Islet precursor cell (in vitro differentiated cells): ENCODE measurements at regions not wholly inside any gene's neighbourhood (a gene's known extent, or its start where the extent isn't known, plus 50 kb on each side); places are given as distances from the start of the nearest gene placed in this dataset.
"Not testable (repeated sequence)": the region's sequence is repeated elsewhere in the genome, so short reads cannot be mapped to it uniquely, and the experiment has no call there.

Source experiments
- DNase-seq: peaks from one replicate; pipeline ENCODE4 v3.0.0-alpha.2; 2018

GRCh38 chr3:103513003-103513402 lies 1078.2 kb downstream of the ZPLD1 start:
- DNase-seq: no peak

- peak; percentile 65 for DNase-seq
These were observed 1080.3 kb downstream of the ZPLD1 start for GRCh38 chr3:103515116-103515515.

- peak; percentile 49 for DNase-seq
These were observed 1082.1 kb downstream of the ZPLD1 start for GRCh38 chr3:103516950-103517349.

- not testable (repeated sequence) for DNase-seq
These were observed 1096.5 kb downstream of the ZPLD1 start for GRCh38 chr3:103531327-103531726.

- DNase-seq: no peak
These were observed 1098.2 kb downstream of the ZPLD1 start for GRCh38 chr3:103532986-103533385.

GRCh38 chr3:103554451-103554850 lies 1119.6 kb downstream of the ZPLD1 start:
- DNase-seq: no peak

GRCh38 chr3:103564116-103564515 lies 1129.3 kb downstream of the ZPLD1 start:
- not testable (repeated sequence) for DNase-seq

GRCh38 chr3:103585809-103586208 lies 1151.0 kb downstream of the ZPLD1 start:
- DNase-seq: no peak

GRCh38 chr3:103589770-103590169 lies 1155.0 kb downstream of the ZPLD1 start:
- DNase-seq: no peak

- DNase-seq: no peak
These were observed 1166.0 kb downstream of the ZPLD1 start for GRCh38 chr3:103600844-103601243.

GRCh38 chr3:103601666-103602065 lies 1166.9 kb downstream of the ZPLD1 start:
- DNase-seq: no peak

GRCh38 chr3:103609472-103609871 lies 1174.7 kb downstream of the ZPLD1 start:
- no peak for DNase-seq

- no peak for DNase-seq
These were observed 1178.8 kb downstream of the ZPLD1 start for GRCh38 chr3:103613397-103614156.

GRCh38 chr3:103614719-103615118 lies 1179.9 kb downstream of the ZPLD1 start:
- no peak for DNase-seq

GRCh38 chr3:103617961-103618360 lies 1183.1 kb downstream of the ZPLD1 start:
- no peak for DNase-seq

GRCh38 chr3:103624271-103624670 lies 1189.5 kb downstream of the ZPLD1 start:
- DNase-seq: no peak

- DNase-seq: no peak
These were observed 1194.6 kb downstream of the ZPLD1 start for GRCh38 chr3:103629391-103629790.

- no peak for DNase-seq
These were observed 1209.6 kb downstream of the ZPLD1 start for GRCh38 chr3:103644450-103644849.

GRCh38 chr3:103653996-103654395 lies 1219.2 kb downstream of the ZPLD1 start:
- no peak for DNase-seq

- no peak for DNase-seq
These were observed 1222.9 kb downstream of the ZPLD1 start for GRCh38 chr3:103657756-103658155.

- DNase-seq: no peak
These were observed 1226.0 kb downstream of the ZPLD1 start for GRCh38 chr3:103660810-103661209.

GRCh38 chr3:103662591-103662990 lies 1227.8 kb downstream of the ZPLD1 start:
- DNase-seq: no peak

- no peak for DNase-seq
These were observed 1237.5 kb downstream of the ZPLD1 start for GRCh38 chr3:103672346-103672745.

- DNase-seq: no peak
These were observed 1250.1 kb downstream of the ZPLD1 start for GRCh38 chr3:103684904-103685303.

- no peak for DNase-seq
These were observed 1251.1 kb downstream of the ZPLD1 start for GRCh38 chr3:103685939-103686338.
